Activated naive CD8-positive, alpha-beta T cell treated with anti-CD3 and anti-CD28 coated beads, Interleukin-2, amount 50 U/mL, for 24 hours (primary cell): ENCODE measurements at regions not wholly inside any gene's neighbourhood (a gene's known extent, or its start where the extent isn't known, plus 50 kb on each side); places are given as distances from the start of the nearest gene placed in this dataset.
"Not testable (repeated sequence)": the region's sequence is repeated elsewhere in the genome, so short reads cannot be mapped to it uniquely, and the experiment has no call there.

Source experiments
- ATAC-seq: fragments of 150-1000 bp; cut with Tn5 transposase; one replicate; pipeline ENCODE4 v1.10.0; 2021
- DNase-seq: peaks from one replicate; pipeline ENCODE4 v3.0.0; 2021
- H3K27ac Mint-ChIP-seq: one replicate; pipeline ENCODE4 v1.8.0; 2021; ENCODE audit warnings: mild to moderate bottlenecking, mixed read lengths
- H3K27me3 Mint-ChIP-seq: one replicate; pipeline ENCODE4 v1.8.0; 2021; ENCODE audit warnings: mixed read lengths
- H3K36me3 Mint-ChIP-seq: one replicate; pipeline ENCODE4 v1.8.0; 2021; ENCODE audit warnings: low read depth, mixed read lengths
- H3K4me1 Mint-ChIP-seq: one replicate; pipeline ENCODE4 v1.8.0; 2021; ENCODE audit warnings: mixed read lengths
- H3K4me3 Mint-ChIP-seq: one replicate; pipeline ENCODE4 v1.8.0; 2021; ENCODE audit warnings: mild to moderate bottlenecking, moderate library complexity, mixed read lengths
- H3K9me3 Mint-ChIP-seq: one replicate; pipeline ENCODE4 v1.8.0; 2021; ENCODE audit warnings: mixed read lengths

DNA sequence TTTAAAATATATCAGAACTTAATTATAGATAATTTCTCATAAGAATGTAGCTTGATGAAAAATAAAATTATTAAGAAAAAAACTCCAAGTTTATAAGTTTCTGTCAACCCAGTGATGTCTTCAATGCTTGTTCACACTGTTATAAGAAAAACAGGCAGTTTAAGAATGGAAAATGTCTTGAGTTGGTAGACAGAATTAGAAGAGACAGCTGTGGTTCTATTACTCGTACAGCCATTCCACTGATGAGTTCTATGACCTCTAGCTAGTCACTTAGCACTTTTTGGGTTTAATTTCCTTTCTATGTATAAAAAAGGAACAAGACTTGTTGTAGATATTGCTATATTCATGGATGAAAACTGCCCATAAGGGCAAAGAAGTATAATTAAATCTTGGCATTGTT is 1013.1 kb upstream of the ATXN8OS start:
- DNase-seq (no peak), ATAC-seq (no peak)
- Mint-ChIP-seq H3K9me3 (peaks cover 13% of the 10 kb centered on the region), H3K27me3 (no peaks in the 10 kb centered on the region), H3K4me1 (no peaks in the 10 kb centered on the region), H3K4me3 (no peak overlapping the region), H3K27ac (no peak overlapping the region), H3K36me3 (no peaks in the 10 kb centered on the region)

- Mint-ChIP-seq H3K4me1 (no peaks in the 10 kb centered on the region), H3K27me3 (no peaks in the 10 kb centered on the region), H3K9me3 (peaks cover 18% of the 10 kb centered on the region), H3K36me3 (no peaks in the 10 kb centered on the region), H3K27ac (no peak overlapping the region), H3K4me3 (no peak overlapping the region)
- DNase-seq (no peak), ATAC-seq (no peak)
These were observed 1014.9 kb upstream of the ATXN8OS start for GRCh38 chr13:69092615-69093322.

GRCh38 chr13:69077267-69077666 is 1030.4 kb upstream of the ATXN8OS start:
- no peak for ATAC-seq
- Mint-ChIP-seq H3K27me3 (no peaks in the 10 kb centered on the region), H3K4me3 (no peak overlapping the region), H3K36me3 (no peaks in the 10 kb centered on the region), H3K4me1 (no peaks in the 10 kb centered on the region), H3K27ac (no peak overlapping the region), H3K9me3 (peaks cover 28% of the 10 kb centered on the region)
- no peak for DNase-seq

DNA sequence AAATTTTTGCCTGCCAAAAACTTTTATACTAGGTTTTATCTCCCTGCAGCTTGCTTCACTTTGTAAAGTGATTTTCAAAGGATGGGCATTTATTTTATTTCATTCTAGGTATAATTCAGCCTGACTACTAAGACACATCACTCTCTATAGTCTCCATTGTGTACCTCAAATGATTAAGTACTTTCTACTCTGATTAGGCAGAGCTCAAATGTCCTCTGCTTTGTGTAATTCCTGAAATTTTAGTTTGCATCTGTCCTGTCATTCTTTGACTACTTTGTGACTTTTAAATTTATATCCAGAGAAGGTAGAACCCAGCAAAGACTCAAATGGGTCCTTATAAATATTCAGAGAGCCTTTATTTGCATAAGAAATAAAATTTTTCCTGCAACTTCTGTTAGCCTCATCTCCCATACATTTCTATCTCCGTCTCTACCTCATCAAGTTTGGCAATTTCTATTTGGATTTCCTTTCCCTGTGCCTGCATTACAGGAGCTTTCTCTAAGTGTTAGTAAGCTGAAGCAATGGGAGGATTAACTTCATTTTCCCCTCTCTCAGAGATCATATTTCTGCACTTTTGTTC is 1038.0 kb upstream of the ATXN8OS start:
- H3K27me3 Mint-ChIP-seq: no peaks in the 10 kb centered on the region
- H3K9me3 Mint-ChIP-seq: peaks cover 20% of the 10 kb centered on the region
- H3K4me1 Mint-ChIP-seq: no peaks in the 10 kb centered on the region
- ATAC-seq: no peak
- H3K36me3 Mint-ChIP-seq: no peaks in the 10 kb centered on the region
- DNase-seq: no peak
- H3K4me3 Mint-ChIP-seq: no peak overlapping the region
- H3K27ac Mint-ChIP-seq: no peak overlapping the region

- no peaks in the 10 kb centered on the region for H3K27me3 Mint-ChIP-seq
- no peak for ATAC-seq
- peaks cover 25% of the 10 kb centered on the region for H3K9me3 Mint-ChIP-seq
- no peaks in the 10 kb centered on the region for H3K4me1 Mint-ChIP-seq
- H3K4me3 Mint-ChIP-seq: no peak overlapping the region
- H3K27ac Mint-ChIP-seq: no peak overlapping the region
- DNase-seq: no peak
- H3K36me3 Mint-ChIP-seq: no peaks in the 10 kb centered on the region
These were observed 1056.9 kb upstream of the ATXN8OS start for GRCh38 chr13:69050696-69051095.

DNA sequence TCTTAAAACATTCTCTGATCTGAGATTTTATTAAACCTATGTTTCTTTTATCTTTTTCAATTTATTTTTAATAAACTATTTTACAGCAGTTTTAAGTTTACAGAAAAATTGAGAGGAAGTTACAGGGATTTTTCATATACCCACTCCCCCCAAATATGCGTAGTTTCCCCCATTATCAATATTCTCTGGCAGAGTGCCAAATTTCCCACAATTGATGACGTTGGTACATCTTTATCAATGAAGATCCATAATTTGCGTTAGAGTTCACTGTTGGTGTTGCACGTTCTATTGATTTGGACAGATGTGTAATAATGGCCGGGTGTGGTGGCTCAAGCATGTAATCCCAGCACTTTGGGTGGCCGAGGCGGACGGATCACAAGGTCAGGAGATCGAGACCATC is 1063.0 kb upstream of the ATXN8OS start:
- H3K4me1 Mint-ChIP-seq: no peaks in the 10 kb centered on the region
- H3K36me3 Mint-ChIP-seq: no peaks in the 10 kb centered on the region
- peaks cover 16% of the 10 kb centered on the region for H3K9me3 Mint-ChIP-seq
- no peak for DNase-seq
- no peak overlapping the region for H3K4me3 Mint-ChIP-seq
- no peak for ATAC-seq
- H3K27me3 Mint-ChIP-seq: no peaks in the 10 kb centered on the region
- no peak overlapping the region for H3K27ac Mint-ChIP-seq

DNA sequence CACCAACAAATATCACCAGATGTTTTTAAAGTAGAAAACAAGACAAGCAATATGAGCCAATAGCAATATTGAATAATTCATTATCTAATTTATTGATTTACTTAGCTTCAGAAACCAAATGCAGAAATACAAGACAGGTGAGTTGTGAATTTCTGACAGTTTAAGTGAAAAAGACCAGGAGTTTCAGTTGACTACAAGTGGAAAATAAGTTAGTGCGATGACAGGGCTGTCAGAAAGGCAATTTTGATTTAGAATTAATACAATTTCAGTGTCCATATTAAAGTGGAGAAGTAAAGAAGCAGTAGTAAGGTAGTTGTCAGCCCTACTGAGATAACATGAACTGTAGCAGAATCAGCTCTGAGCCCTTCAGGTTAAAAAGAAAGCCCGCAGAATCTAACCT is 1066.7 kb upstream of the ATXN8OS start:
- Mint-ChIP-seq H3K36me3 (no peaks in the 10 kb centered on the region), H3K9me3 (peaks cover 19% of the 10 kb centered on the region), H3K27ac (no peak overlapping the region), H3K4me1 (no peaks in the 10 kb centered on the region), H3K4me3 (no peak overlapping the region), H3K27me3 (no peaks in the 10 kb centered on the region)
- ATAC-seq: no peak
- no peak for DNase-seq

DNA sequence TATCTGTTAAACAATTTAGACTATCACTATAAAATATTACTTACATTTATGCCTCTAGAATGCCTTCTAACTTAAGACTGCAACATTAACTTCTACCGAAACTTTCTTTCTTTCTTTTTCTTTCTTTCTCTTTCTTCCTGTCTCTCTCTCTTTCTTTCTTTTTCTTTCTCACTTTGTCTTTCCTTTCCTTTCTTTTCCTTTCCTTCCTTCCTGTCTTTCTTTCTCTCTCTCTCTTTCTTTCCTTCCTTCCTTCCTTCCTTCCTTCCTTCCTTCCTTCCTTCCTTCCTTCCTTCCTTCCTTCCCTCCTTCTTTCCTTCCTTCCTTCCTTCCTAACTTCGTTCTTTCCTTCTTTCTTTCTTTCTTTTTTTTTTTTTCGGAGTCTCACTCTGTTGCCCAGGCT is 1071.9 kb upstream of the ATXN8OS start:
- H3K36me3 Mint-ChIP-seq: no peaks in the 10 kb centered on the region
- peaks cover 8% of the 10 kb centered on the region for H3K9me3 Mint-ChIP-seq
- H3K4me3 Mint-ChIP-seq: no peak overlapping the region
- DNase-seq (no peak), ATAC-seq (no peak)
- H3K27ac Mint-ChIP-seq: no peak overlapping the region
- H3K27me3 Mint-ChIP-seq: no peaks in the 10 kb centered on the region
- H3K4me1 Mint-ChIP-seq: no peaks in the 10 kb centered on the region

GRCh38 chr13:69028936-69029335 is 1078.7 kb upstream of the ATXN8OS start:
- no peak for DNase-seq
- Mint-ChIP-seq H3K27ac (no peak overlapping the region), H3K4me3 (no peak overlapping the region), H3K27me3 (no peaks in the 10 kb centered on the region), H3K36me3 (no peaks in the 10 kb centered on the region), H3K4me1 (no peaks in the 10 kb centered on the region), H3K9me3 (no peaks in the 10 kb centered on the region)
- ATAC-seq: no peak

- no peak overlapping the region for H3K4me3 Mint-ChIP-seq
- H3K36me3 Mint-ChIP-seq: no peaks in the 10 kb centered on the region
- no peak overlapping the region for H3K27ac Mint-ChIP-seq
- no peak for ATAC-seq
- no peaks in the 10 kb centered on the region for H3K4me1 Mint-ChIP-seq
- H3K9me3 Mint-ChIP-seq: peaks cover 23% of the 10 kb centered on the region
- no peaks in the 10 kb centered on the region for H3K27me3 Mint-ChIP-seq
- DNase-seq: no peak
These were observed 1087.5 kb upstream of the ATXN8OS start for GRCh38 chr13:69020120-69020519.

DNA sequence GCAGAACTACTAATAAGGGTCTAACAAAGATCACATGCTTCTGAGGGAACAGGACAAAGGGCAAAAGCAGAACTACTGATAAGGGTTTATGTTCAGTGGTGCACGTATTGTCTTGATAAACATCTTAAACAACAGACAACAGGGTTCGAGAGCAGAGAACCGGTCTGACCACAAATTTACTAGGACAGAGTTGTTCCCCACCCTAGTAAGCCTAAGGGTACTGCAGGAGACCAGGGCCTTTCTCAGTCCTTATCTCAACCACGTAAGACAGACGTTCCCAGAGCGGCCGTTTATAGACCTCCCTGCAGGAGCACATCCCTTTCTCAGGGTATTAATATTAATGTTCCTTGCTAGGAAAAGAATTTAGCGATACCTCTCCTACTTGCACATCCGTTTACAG is 1089.5 kb upstream of the ATXN8OS start:
- not testable (repeated sequence) for DNase-seq, H3K4me3 Mint-ChIP-seq, H3K27me3 Mint-ChIP-seq, ATAC-seq, H3K27ac Mint-ChIP-seq, H3K36me3 Mint-ChIP-seq, H3K4me1 Mint-ChIP-seq
- H3K9me3 Mint-ChIP-seq: peaks cover 29% of the 10 kb centered on the region

GRCh38 chr13:69010789-69011188 is 1096.8 kb upstream of the ATXN8OS start:
- no peaks in the 10 kb centered on the region for H3K4me1 Mint-ChIP-seq
- no peaks in the 10 kb centered on the region for H3K36me3 Mint-ChIP-seq
- no peak for ATAC-seq
- H3K27me3 Mint-ChIP-seq: no peaks in the 10 kb centered on the region
- no peak overlapping the region for H3K4me3 Mint-ChIP-seq
- H3K27ac Mint-ChIP-seq: no peak overlapping the region
- DNase-seq: no peak
- peaks cover 16% of the 10 kb centered on the region for H3K9me3 Mint-ChIP-seq

DNA sequence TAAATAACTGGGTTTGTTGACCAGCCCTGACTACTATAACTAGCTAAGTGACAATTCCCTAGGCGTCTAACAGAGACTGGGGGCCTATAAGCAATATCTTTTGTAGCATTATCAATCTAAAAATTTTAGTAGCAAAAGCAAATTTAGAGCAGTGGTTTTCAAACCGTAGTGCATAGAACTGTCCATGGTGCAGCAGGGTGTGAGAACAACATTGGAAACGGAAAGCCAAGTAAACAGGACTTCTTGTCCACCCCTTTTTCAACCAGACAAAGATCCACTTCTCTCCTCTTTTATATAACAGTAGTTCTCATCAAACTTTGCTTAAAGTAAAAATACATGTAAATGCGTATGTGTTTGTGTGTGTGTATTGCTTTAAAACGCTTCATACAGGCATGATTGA is 1099.1 kb upstream of the ATXN8OS start:
- Mint-ChIP-seq H3K27me3 (no peaks in the 10 kb centered on the region), H3K36me3 (no peaks in the 10 kb centered on the region), H3K4me3 (no peak overlapping the region), H3K4me1 (no peaks in the 10 kb centered on the region), H3K27ac (no peak overlapping the region), H3K9me3 (peaks cover 24% of the 10 kb centered on the region)
- ATAC-seq: no peak
- no peak for DNase-seq

GRCh38 chr13:68998056-68998455 is 1109.6 kb upstream of the ATXN8OS start:
- no peak for DNase-seq
- Mint-ChIP-seq H3K9me3 (peaks cover 21% of the 10 kb centered on the region), H3K36me3 (no peaks in the 10 kb centered on the region), H3K4me1 (no peaks in the 10 kb centered on the region), H3K27ac (no peak overlapping the region), H3K27me3 (no peaks in the 10 kb centered on the region), H3K4me3 (no peak overlapping the region)
- no peak for ATAC-seq

DNA sequence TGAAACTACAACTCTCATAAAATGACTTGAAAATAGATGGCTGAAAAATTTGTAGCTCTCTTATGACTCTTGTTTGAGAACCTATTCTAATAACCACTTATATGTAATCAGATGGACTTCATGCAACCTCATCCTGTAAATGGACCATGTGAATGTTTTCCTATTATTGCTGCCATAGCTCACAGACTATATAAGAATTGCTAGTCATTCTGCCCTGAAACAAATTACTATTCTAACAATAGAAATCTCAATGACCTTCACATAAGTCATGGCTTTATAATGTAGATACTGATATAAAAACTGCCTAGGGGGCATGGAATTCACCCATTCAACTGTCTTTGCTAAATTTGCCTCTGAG is 1111.0 kb upstream of the ATXN8OS start:
- no peaks in the 10 kb centered on the region for H3K27me3 Mint-ChIP-seq

More for the DNA sequence above, 1111.0 kb upstream of the ATXN8OS start:
- ATAC-seq (no peak), DNase-seq (no peak)
- peaks cover 16% of the 10 kb centered on the region for H3K9me3 Mint-ChIP-seq
- no peak overlapping the region for H3K27ac Mint-ChIP-seq
- no peak overlapping the region for H3K4me3 Mint-ChIP-seq
- H3K36me3 Mint-ChIP-seq: no peaks in the 10 kb centered on the region
- H3K4me1 Mint-ChIP-seq: no peaks in the 10 kb centered on the region
